ENCODE measurements at regions not wholly inside any gene's neighbourhood (a gene's known extent, or its start where the extent isn't known, plus 50 kb on each side); places are given as distances from the start of the nearest gene placed in this dataset.

- H3K4me3 Mint-ChIP-seq, result no peak overlapping the region
- TF ChIP-seq, protein P1, sequence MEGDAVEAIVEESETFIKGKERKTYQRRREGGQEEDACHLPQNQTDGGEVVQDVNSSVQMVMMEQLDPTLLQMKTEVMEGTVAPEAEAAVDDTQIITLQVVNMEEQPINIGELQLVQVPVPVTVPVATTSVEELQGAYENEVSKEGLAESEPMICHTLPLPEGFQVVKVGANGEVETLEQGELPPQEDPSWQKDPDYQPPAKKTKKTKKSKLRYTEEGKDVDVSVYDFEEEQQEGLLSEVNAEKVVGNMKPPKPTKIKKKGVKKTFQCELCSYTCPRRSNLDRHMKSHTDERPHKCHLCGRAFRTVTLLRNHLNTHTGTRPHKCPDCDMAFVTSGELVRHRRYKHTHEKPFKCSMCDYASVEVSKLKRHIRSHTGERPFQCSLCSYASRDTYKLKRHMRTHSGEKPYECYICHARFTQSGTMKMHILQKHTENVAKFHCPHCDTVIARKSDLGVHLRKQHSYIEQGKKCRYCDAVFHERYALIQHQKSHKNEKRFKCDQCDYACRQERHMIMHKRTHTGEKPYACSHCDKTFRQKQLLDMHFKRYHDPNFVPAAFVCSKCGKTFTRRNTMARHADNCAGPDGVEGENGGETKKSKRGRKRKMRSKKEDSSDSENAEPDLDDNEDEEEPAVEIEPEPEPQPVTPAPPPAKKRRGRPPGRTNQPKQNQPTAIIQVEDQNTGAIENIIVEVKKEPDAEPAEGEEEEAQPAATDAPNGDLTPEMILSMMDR (conservative IDR thresholded peaks at IDR 0.05), result no peak
- peaks cover 11% of the 10 kb centered on the region for H3K4me1 Mint-ChIP-seq
- no peak overlapping the region for H3K27ac Mint-ChIP-seq (ENCODE audit: unreplicated experiment)
- H3K9me3 Mint-ChIP-seq, result peaks cover 18% of the 10 kb centered on the region
- H3K27me3 Mint-ChIP-seq (ENCODE audit: low read depth), result peaks cover 34% of the 10 kb centered on the region
- peaks cover 8% of the 10 kb centered on the region for H3K36me3 Mint-ChIP-seq (ENCODE audit: low read depth)
- no peak for DNase-seq (ENCODE audit: low read depth, low spot score)
Measured at GRCh38 chr20:57076152-57076652, 190.2 kb downstream of the BMP7 start.

GRCh38 chr20:57076951-57077350 lies 189.5 kb downstream of the BMP7 start:
- Mint-ChIP-seq H3K4me3 (no peak overlapping the region), H3K4me1 (peaks cover 4% of the 10 kb centered on the region), H3K27me3 (ENCODE audit: low read depth) (peaks cover 27% of the 10 kb centered on the region), H3K27ac (ENCODE audit: unreplicated experiment) (no peak overlapping the region), H3K36me3 (ENCODE audit: low read depth) (peaks cover 8% of the 10 kb centered on the region), H3K9me3 (peaks cover 18% of the 10 kb centered on the region)
- TF ChIP-seq, protein P1 (conservative IDR thresholded peaks at IDR 0.05), result no peak
- no peak for DNase-seq (ENCODE audit: low read depth, low spot score)

GRCh38 chr20:57078116-57078515 lies 188.3 kb downstream of the BMP7 start:
- Mint-ChIP-seq H3K4me1 (peaks cover 4% of the 10 kb centered on the region), H3K36me3 (ENCODE audit: low read depth) (peaks cover 8% of the 10 kb centered on the region), H3K27me3 (ENCODE audit: low read depth) (peaks cover 15% of the 10 kb centered on the region), H3K4me3 (no peak overlapping the region), H3K27ac (ENCODE audit: unreplicated experiment) (no peak overlapping the region), H3K9me3 (peaks cover 18% of the 10 kb centered on the region)
- DNase-seq (ENCODE audit: low read depth, low spot score), result no peak
- TF ChIP-seq, protein P1 (conservative IDR thresholded peaks at IDR 0.05), result no peak

GRCh38 chr20:57079031-57080005 lies 187.1 kb downstream of the BMP7 start:
- H3K27ac Mint-ChIP-seq (ENCODE audit: unreplicated experiment), result no peak overlapping the region
- TF ChIP-seq, protein P1 (conservative IDR thresholded peaks at IDR 0.05), result no peak
- H3K9me3 Mint-ChIP-seq, result peaks cover 18% of the 10 kb centered on the region
- H3K4me3 Mint-ChIP-seq, result no peak overlapping the region
- H3K36me3 Mint-ChIP-seq (ENCODE audit: low read depth), result peaks cover 8% of the 10 kb centered on the region
- no peak for DNase-seq (ENCODE audit: low read depth, low spot score)
- peaks cover 12% of the 10 kb centered on the region for H3K27me3 Mint-ChIP-seq (ENCODE audit: low read depth)
- peaks cover 4% of the 10 kb centered on the region for H3K4me1 Mint-ChIP-seq

DNA sequence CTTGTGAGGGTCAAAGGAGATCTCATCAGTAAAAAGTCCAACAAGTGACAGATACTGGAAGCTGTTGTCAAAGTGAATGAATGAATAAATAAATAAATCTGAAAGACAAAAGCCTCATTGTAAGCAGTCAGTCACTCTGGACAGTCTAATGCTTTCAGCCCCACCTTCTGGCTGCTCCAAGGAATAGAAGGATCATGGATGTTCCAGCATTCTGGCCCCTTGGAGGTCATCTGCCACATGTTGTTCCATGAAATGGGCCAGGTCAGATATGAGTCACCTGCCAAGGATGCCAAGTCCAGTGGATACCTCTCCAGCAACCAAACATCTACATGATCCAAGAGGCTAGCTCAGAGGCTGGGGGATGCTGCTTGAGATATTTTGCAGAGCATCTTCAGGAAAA lies 185.6 kb downstream of the BMP7 start:
- TF ChIP-seq, protein P1 (conservative IDR thresholded peaks at IDR 0.05), result peak; percentile 39
- H3K4me3 Mint-ChIP-seq, result no peak overlapping the region
- no peak for DNase-seq (ENCODE audit: low read depth, low spot score)
- H3K27me3 Mint-ChIP-seq (ENCODE audit: low read depth), result peaks cover 5% of the 10 kb centered on the region
- H3K36me3 Mint-ChIP-seq (ENCODE audit: low read depth), result peaks cover 5% of the 10 kb centered on the region
- H3K27ac Mint-ChIP-seq (ENCODE audit: unreplicated experiment), result no peak overlapping the region
- H3K9me3 Mint-ChIP-seq, result peaks cover 18% of the 10 kb centered on the region
- H3K4me1 Mint-ChIP-seq, result peaks cover 4% of the 10 kb centered on the region
